Panc1 (cell line): ENCODE measurements at regions not wholly inside any gene's neighbourhood (a gene's known extent, or its start where the extent isn't known, plus 50 kb on each side); places are given as distances from the start of the nearest gene placed in this dataset.
A peak's percentile ranks its signal among the peaks of the same experiment; 100 is the strongest.

ENCODE experiments used
- ATAC-seq: fragments of 200-7000 bp; cut with Tn5 transposase; 2 replicates; pipeline ENCODE4 v1.9.1; 2020; ENCODE audit warnings: mild to moderate bottlenecking, moderate library complexity
- BruUV-seq: library from RNA; stranded (reverse); fragments of 400-500 nt; replicated peaks from 2 replicates; lab custom pipeline; 2021; lab: Mats Ljungman, UMichigan
- CTCF ChIA-PET: fragments of 300-600 bp; sonication (Branson Sonifier 250); formaldehyde crosslinking; loops from one replicate; lab custom pipeline; 2022; ENCODE audit warnings: antibody characterized with exemption; lab: Charles Lee
- POLR2A ChIA-PET: fragments of 300-600 bp; sonication (Branson Sonifier 250); formaldehyde crosslinking; loops from one replicate; lab custom pipeline; 2022; ENCODE audit warnings: antibody characterized with exemption; lab: Charles Lee
- DNase-seq: peaks from one replicate; pipeline ENCODE4 v3.0.0-alpha.2; 2010; ENCODE audit warnings: low read depth, low spot score
- H3K27ac ChIP-seq: 2 replicates; pipeline ENCODE4 v1.5.1; 2011; ENCODE audit warnings: mild to moderate bottlenecking, low read length, inconsistent platforms
- H3K27me3 ChIP-seq: fragments of 200-500 bp; sonication (Bioruptor generic); 2 replicates; pipeline ENCODE4 v1.6.0; 2014; ENCODE audit warnings: low read length, inconsistent platforms; ENCODE audit not compliant: control insufficient read depth, insufficient read depth
- H3K36me3 ChIP-seq: fragments of 200-500 bp; sonication (Bioruptor generic); 2 replicates; pipeline ENCODE4 v1.5.1; 2014; ENCODE audit warnings: inconsistent platforms, mild to moderate bottlenecking, low read length, moderate library complexity; ENCODE audit not compliant: control insufficient read depth, insufficient read depth
- H3K4me1 ChIP-seq: 2 replicates; pipeline ENCODE4 v1.5.1; 2011; ENCODE audit warnings: inconsistent platforms, mild to moderate bottlenecking, low read length, moderate library complexity; ENCODE audit not compliant: control insufficient read depth, insufficient read depth
- H3K4me3 ChIP-seq, 2 experiments: 2 replicates each; pipeline ENCODE4 v1.5.1; 2011 to 2012; ENCODE audit warnings: low read depth in 2 of 2, low read length in 2 of 2, mild to moderate bottlenecking in 2 of 2, inconsistent platforms in 1 of 2, moderate library complexity in 1 of 2
- H3K9me3 ChIP-seq: fragments of 200-500 bp; sonication (Bioruptor generic); 2 replicates; pipeline ENCODE4 v1.5.1; 2014; ENCODE audit warnings: low read depth, mild to moderate bottlenecking, inconsistent platforms, low read length, moderate library complexity; ENCODE audit not compliant: control insufficient read depth, insufficient read depth
- CTCF ChIP-seq: fragments of 450-650 bp; IDR thresholded peaks from 2 replicates; pipeline ENCODE4 v1.5.1; 2017; ENCODE audit warnings: mild to moderate bottlenecking
- POLR2AphosphoS5 ChIP-seq: IDR thresholded peaks from 2 replicates; pipeline ENCODE4 v1.6.1; 2012; ENCODE audit warnings: mild to moderate bottlenecking, low read depth, low read length, moderate library complexity
- REST ChIP-seq, 2 experiments: IDR thresholded peaks; 2 replicates each; pipeline ENCODE4 v1.6.1; 2011 to 2012; ENCODE audit warnings: low read depth in 2 of 2, control low read depth in 1 of 2, low read length in 1 of 2, mild to moderate bottlenecking in 1 of 2, moderate library complexity in 1 of 2; ENCODE audit not compliant: insufficient read depth in 1 of 2
- SIN3A ChIP-seq: IDR thresholded peaks from 2 replicates; pipeline ENCODE4 v1.6.1; 2012; ENCODE audit warnings: low read depth, mild to moderate bottlenecking, low read length, moderate library complexity, borderline replicate concordance; ENCODE audit not compliant: insufficient read depth
- TCF7L2 ChIP-seq: IDR thresholded peaks from 2 replicates; pipeline ENCODE4 v1.6.1; 2011; ENCODE audit warnings: mild to moderate bottlenecking, low read depth, low read length, inconsistent platforms
- in situ Hi-C: cut with HindIII; loops from 2 replicates; pipeline ENCODE4 v1.10.0; 2016; ENCODE audit warnings: low sequenced_read_pairs, low pct_unique_long_range_greater_than_20kb
- intact Hi-C: fragments of 100-400 bp; cut with micrococcal nuclease; formaldehyde crosslinking; loops from one replicate; pipeline ENCODE4 v1.10.0; 2022; ENCODE audit not compliant: unreplicated experiment

DNA sequence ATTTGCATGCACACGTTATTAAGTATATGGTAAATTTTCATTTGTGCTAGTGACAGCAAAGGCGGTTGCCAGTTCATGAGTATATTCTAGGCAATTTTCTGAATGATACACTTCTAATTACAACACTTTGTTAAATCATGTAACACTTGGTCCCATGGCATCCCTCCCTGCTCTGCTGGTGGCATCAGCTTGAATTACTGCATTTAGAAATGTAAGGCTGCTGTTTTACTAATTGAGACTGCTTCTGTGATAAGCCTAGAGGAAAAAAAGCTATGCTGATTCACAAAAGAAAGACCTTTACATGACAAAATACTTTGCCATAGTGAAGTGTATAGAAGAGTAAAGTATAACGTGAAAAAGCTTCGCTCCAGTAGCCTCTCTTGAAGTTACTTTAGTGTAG lies 636.1 kb downstream of the KCNH5 start:
- in situ Hi-C loops, result no loop called here
- no peaks in the 10 kb centered on the region for H3K36me3 ChIP-seq
- ATAC-seq (no peak), DNase-seq (no peak)
- no peaks in the 10 kb centered on the region for H3K27me3 ChIP-seq
- H3K27ac ChIP-seq, result no peak overlapping the region
- H3K4me3 ChIP-seq, result no peak overlapping the region
- ChIA-PET CTCF (no interaction called here), POLR2A (no interaction called here)
- intact Hi-C loops, result no loop called here
- H3K4me1 ChIP-seq, result no peaks in the 10 kb centered on the region
- H3K9me3 ChIP-seq, result no peaks in the 10 kb centered on the region
- no peak for TF ChIP-seq SIN3A
- TF ChIP-seq TCF7L2, result no peak
- TF ChIP-seq CTCF, result no peak
- no peak for TF ChIP-seq REST (IDR thresholded peaks at IDR 0.05; ENCODE audit: insufficient read depth in 1 of 2, low read depth in 2 of 2, low read length in 1 of 2)
- no peak for TF ChIP-seq POLR2AphosphoS5
- BruUV-seq, result no TSS peak

DNA sequence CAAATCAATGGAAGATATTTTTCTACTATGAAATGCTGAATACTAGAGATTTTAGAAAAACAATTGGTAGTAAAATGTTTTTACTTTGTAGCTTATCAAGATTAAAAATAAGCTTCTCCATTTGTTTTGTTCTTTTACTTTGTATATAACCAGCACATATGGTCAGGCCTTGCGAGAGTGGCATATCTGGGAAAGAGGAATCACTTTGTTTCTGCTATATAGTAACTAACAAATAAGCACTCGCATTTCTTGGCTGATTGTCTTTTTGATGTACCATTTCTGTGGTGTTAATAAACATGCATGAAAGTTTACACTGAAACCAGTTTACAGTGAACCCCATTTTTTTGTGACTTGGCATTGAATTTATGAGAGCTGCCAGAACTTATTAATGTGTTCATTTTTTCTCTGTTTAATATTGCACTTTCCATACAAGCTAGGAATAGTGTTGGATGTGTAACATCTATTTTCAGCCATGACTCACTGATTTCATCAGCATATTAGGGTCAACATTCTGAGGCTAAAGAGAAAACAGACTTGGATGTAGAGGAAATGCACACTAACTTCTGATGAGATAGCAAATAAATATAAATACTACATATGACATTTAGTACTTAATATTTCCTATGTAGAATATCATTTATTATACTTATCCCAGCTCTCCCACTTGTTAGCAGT lies 635.5 kb downstream of the KCNH5 start:
- H3K4me1 ChIP-seq, result no peaks in the 10 kb centered on the region
- intact Hi-C loops (no loop called here), in situ Hi-C loops (no loop called here)
- no TSS peak for BruUV-seq
- no peak overlapping the region for H3K4me3 ChIP-seq
- peak; percentile 15 for DNase-seq
- ATAC-seq, result no peak
- TF ChIP-seq REST (IDR thresholded peaks at IDR 0.05; ENCODE audit: insufficient read depth in 1 of 2, low read depth in 2 of 2, low read length in 1 of 2) (no peak), TCF7L2 (no peak)
- H3K36me3 ChIP-seq, result no peaks in the 10 kb centered on the region
- ChIA-PET POLR2A (no interaction called here), CTCF (no interaction called here)
- H3K27me3 ChIP-seq, result no peaks in the 10 kb centered on the region
- no peaks in the 10 kb centered on the region for H3K9me3 ChIP-seq
- H3K27ac ChIP-seq, result no peak overlapping the region
